H9 (cell line): ENCODE measurements at regions not wholly inside any gene's neighbourhood (a gene's known extent, or its start where the extent isn't known, plus 50 kb on each side); places are given as distances from the start of the nearest gene placed in this dataset.

Experiments
- DNase-seq: peaks from one replicate; pipeline ENCODE4 v3.0.0-alpha.2; 2017
- H2AFZ ChIP-seq: one replicate; pipeline ENCODE4 v1.6.1; 2013; ENCODE audit warnings: mild to moderate bottlenecking, low read length, control low read depth, moderate library complexity
- H2AK5ac ChIP-seq: 2 replicates; pipeline ENCODE4 v1.6.1; 2013; ENCODE audit warnings: low read length, control low read depth, mixed read lengths; ENCODE audit not compliant: insufficient read length
- H2BK120ac ChIP-seq: one replicate; pipeline ENCODE4 v1.6.1; 2013; ENCODE audit warnings: low read depth, mild to moderate bottlenecking, low read length, control low read depth, inconsistent platforms; ENCODE audit not compliant: poor library complexity, severe bottlenecking
- H2BK12ac ChIP-seq: 2 replicates; pipeline ENCODE4 v1.6.1; 2013; ENCODE audit warnings: low read length, control low read depth, mixed read lengths, low read depth; ENCODE audit not compliant: insufficient read length
- H2BK15ac ChIP-seq: 2 replicates; pipeline ENCODE4 v1.6.1; 2013; ENCODE audit warnings: low read depth, low read length, control low read depth
- H2BK20ac ChIP-seq: one replicate; pipeline ENCODE4 v1.6.1; 2013; ENCODE audit warnings: low read depth, mild to moderate bottlenecking, low read length, control low read depth, inconsistent platforms; ENCODE audit not compliant: poor library complexity, severe bottlenecking
- H2BK5ac ChIP-seq: 2 replicates; pipeline ENCODE4 v1.6.1; 2013; ENCODE audit warnings: low read length, control low read depth, mixed read lengths; ENCODE audit not compliant: insufficient read length
- H3K14ac ChIP-seq: 2 replicates; pipeline ENCODE4 v1.6.1; 2013; ENCODE audit warnings: low read length, control low read depth; ENCODE audit not compliant: insufficient read depth
- H3K18ac ChIP-seq: 2 replicates; pipeline ENCODE4 v1.6.1; 2013; ENCODE audit warnings: low read depth, mild to moderate bottlenecking, mixed read lengths, low read length, control low read depth; ENCODE audit not compliant: insufficient read length
- H3K23ac ChIP-seq: 2 replicates; pipeline ENCODE4 v1.6.1; 2013; ENCODE audit warnings: low read length, control low read depth, mixed read lengths, low read depth; ENCODE audit not compliant: insufficient read length
- H3K23me2 ChIP-seq: 2 replicates; pipeline ENCODE4 v1.6.1; 2013; ENCODE audit warnings: low read depth, mild to moderate bottlenecking, mixed read lengths, low read length, control low read depth; ENCODE audit not compliant: insufficient read length, poor library complexity, severe bottlenecking
- H3K27ac ChIP-seq: 2 replicates; pipeline ENCODE4 v1.5.1; 2013; ENCODE audit warnings: low read length, control low read depth, mixed read lengths, low read depth; ENCODE audit not compliant: insufficient read length
- H3K27me3 ChIP-seq: 2 replicates; pipeline ENCODE4 v1.6.1; 2013; ENCODE audit warnings: low read length, control low read depth, inconsistent platforms; ENCODE audit not compliant: insufficient read depth
- H3K4ac ChIP-seq: 2 replicates; pipeline ENCODE4 v1.6.1; 2013; ENCODE audit warnings: low read depth, mild to moderate bottlenecking, control low read depth, inconsistent platforms, low read length, moderate library complexity
- H3K4me1 ChIP-seq: 2 replicates; pipeline ENCODE4 v1.6.1; 2013; ENCODE audit warnings: low read length, control low read depth, inconsistent platforms; ENCODE audit not compliant: insufficient read depth
- H3K4me2 ChIP-seq: 2 replicates; pipeline ENCODE4 v1.6.1; 2013; ENCODE audit warnings: low read length, control low read depth, mixed read lengths; ENCODE audit not compliant: insufficient read length, insufficient read depth
- H3K56ac ChIP-seq: 2 replicates; pipeline ENCODE4 v1.6.1; 2013; ENCODE audit warnings: low read depth, mild to moderate bottlenecking, mixed read lengths, low read length, control low read depth; ENCODE audit not compliant: insufficient read length
- H3K79me1 ChIP-seq: 2 replicates; pipeline ENCODE4 v1.6.1; 2013; ENCODE audit warnings: low read depth, mild to moderate bottlenecking, moderate library complexity, low read length, control low read depth, inconsistent platforms; ENCODE audit not compliant: insufficient read depth, poor library complexity, severe bottlenecking
- H3K79me2 ChIP-seq: 2 replicates; pipeline ENCODE4 v1.6.1; 2013; ENCODE audit warnings: low read length, control low read depth, inconsistent platforms; ENCODE audit not compliant: insufficient read depth
- H3K9ac ChIP-seq: 2 replicates; pipeline ENCODE4 v1.6.1; 2013; ENCODE audit warnings: low read length, control low read depth, mixed read lengths; ENCODE audit not compliant: insufficient read length; ENCODE audit errors: extremely low read depth
- H3K9me3 ChIP-seq: one replicate; pipeline ENCODE4 v1.6.1; 2013; ENCODE audit warnings: low read depth, low read length, inconsistent platforms; ENCODE audit not compliant: control insufficient read depth
- H3T11ph ChIP-seq: one replicate; pipeline ENCODE4 v1.6.1; 2013; ENCODE audit warnings: mild to moderate bottlenecking, low read length, control low read depth, inconsistent platforms
- H4K20me1 ChIP-seq: one replicate; pipeline ENCODE4 v1.6.1; 2013; ENCODE audit not compliant: control insufficient read depth, insufficient read length, insufficient read depth
- H4K5ac ChIP-seq: 2 replicates; pipeline ENCODE4 v1.6.1; 2013; ENCODE audit warnings: low read depth, mild to moderate bottlenecking, mixed read lengths, low read length, control low read depth; ENCODE audit not compliant: insufficient read length
- H4K8ac ChIP-seq: replicated peaks from 2 replicates; pipeline ENCODE4 v1.6.1; 2013; ENCODE audit warnings: low read length, control low read depth, mixed read lengths, low read depth; ENCODE audit not compliant: insufficient read length
- H4K91ac ChIP-seq: 2 replicates; pipeline ENCODE4 v1.6.1; 2013; ENCODE audit warnings: low read depth, mild to moderate bottlenecking, moderate library complexity, mixed read lengths, low read length, control low read depth; ENCODE audit not compliant: insufficient read length
- H3K27ac Mint-ChIP-seq, 3 experiments: 2 replicates in 2 of 3; 3 replicates in 1 of 3; pipeline ENCODE4 v1.8.0; 2020 to 2021; ENCODE audit warnings: mixed read lengths in 3 of 3, mild to moderate bottlenecking in 1 of 3, moderate library complexity in 1 of 3
- H3K27me3 Mint-ChIP-seq: 2 replicates; pipeline ENCODE4 v1.8.0; 2021; ENCODE audit warnings: low read depth, mild to moderate bottlenecking, moderate library complexity, mixed read lengths
- H3K36me3 Mint-ChIP-seq, 3 experiments: 2 replicates in 2 of 3; 3 replicates in 1 of 3; pipeline ENCODE4 v1.8.0; 2020 to 2021; ENCODE audit warnings: low read depth in 3 of 3, mixed read lengths in 3 of 3; ENCODE audit not compliant: insufficient read depth in 1 of 3
- H3K4me1 Mint-ChIP-seq, 2 experiments: 2 replicates each; pipeline ENCODE4 v1.8.0; 2020; ENCODE audit warnings: mixed read lengths in 2 of 2
- H3K4me3 Mint-ChIP-seq, 2 experiments: 2 replicates in 1 of 2; 3 replicates in 1 of 2; pipeline ENCODE4 v1.8.0; 2020 to 2021; ENCODE audit warnings: mild to moderate bottlenecking in 2 of 2, mixed read lengths in 2 of 2, moderate library complexity in 1 of 2
- H3K9me3 Mint-ChIP-seq, 2 experiments: 2 replicates in 1 of 2; 3 replicates in 1 of 2; pipeline ENCODE4 v1.8.0; 2020; ENCODE audit warnings: mild to moderate bottlenecking in 2 of 2, mixed read lengths in 2 of 2, moderate library complexity in 1 of 2
- WGBS: extraction: QIAGEN DNeasy Blood & Tissue Kit; methylation state at CpG from one replicate; pipeline ENCODE4 v1.1.7; 2013; ENCODE audit warnings: missing lambda C conversion rate, low lambda C conversion rate, mixed read lengths; ENCODE audit not compliant: insufficient read length; ENCODE audit errors: extremely low coverage; 5-methylcytosine and 5-hydroxymethylcytosine counted together
- TF ChIP-seq, protein P1 (sequence below): fragments of 200-600 bp; sonication (generic); conservative IDR thresholded peaks from 3 replicates; pipeline ENCODE4 v1.8.0; 2021; ENCODE audit warnings: antibody characterized with exemption, mild to moderate bottlenecking

DNA sequence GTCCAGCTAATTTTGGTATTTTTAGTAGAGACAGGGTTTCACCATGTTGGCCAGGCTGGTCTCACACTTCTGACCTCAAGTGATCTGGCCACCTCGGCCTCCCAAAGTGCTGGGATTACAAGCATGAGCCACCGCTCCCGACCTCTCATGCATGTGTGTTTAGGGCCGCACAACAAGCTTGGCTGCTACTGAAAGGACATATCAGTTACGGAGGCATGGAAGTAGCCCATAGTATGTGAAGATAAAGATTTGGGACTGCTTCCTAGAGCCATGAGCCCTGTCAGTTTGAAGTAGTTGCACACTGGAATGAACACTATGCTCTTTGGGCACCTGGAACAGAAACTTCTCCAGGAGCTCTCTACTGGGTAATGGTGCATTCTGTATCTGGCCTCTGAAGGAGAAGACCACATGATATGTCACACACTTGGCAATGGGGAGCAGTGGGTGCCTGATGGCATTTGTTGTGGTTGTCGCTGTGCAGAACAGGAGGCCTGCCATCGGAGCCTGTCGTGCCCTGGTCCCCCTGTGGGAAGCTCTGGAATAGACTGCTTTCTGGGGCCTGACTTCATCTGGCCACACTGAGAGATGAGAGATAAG is 144.7 kb upstream of the KIF26B start:
- no peaks in the 10 kb centered on the region for H3K27me3 Mint-ChIP-seq
- H3K4me1 Mint-ChIP-seq, result peaks cover 3 to 4% of the 10 kb centered on the region in 2 experiments
- H3K9me3 Mint-ChIP-seq, result no peaks in the 10 kb centered on the region

More for the DNA sequence above, 144.7 kb upstream of the KIF26B start:
- no peak overlapping the region for H3K27ac ChIP-seq
- H2BK120ac ChIP-seq, result no peak overlapping the region
- no peaks in the 10 kb centered on the region; the same call in 1 of the 2 replicates for H3K79me2 ChIP-seq
- TF ChIP-seq, protein P1, sequence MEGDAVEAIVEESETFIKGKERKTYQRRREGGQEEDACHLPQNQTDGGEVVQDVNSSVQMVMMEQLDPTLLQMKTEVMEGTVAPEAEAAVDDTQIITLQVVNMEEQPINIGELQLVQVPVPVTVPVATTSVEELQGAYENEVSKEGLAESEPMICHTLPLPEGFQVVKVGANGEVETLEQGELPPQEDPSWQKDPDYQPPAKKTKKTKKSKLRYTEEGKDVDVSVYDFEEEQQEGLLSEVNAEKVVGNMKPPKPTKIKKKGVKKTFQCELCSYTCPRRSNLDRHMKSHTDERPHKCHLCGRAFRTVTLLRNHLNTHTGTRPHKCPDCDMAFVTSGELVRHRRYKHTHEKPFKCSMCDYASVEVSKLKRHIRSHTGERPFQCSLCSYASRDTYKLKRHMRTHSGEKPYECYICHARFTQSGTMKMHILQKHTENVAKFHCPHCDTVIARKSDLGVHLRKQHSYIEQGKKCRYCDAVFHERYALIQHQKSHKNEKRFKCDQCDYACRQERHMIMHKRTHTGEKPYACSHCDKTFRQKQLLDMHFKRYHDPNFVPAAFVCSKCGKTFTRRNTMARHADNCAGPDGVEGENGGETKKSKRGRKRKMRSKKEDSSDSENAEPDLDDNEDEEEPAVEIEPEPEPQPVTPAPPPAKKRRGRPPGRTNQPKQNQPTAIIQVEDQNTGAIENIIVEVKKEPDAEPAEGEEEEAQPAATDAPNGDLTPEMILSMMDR, result no peak
- no peaks in the 10 kb centered on the region for H3K27me3 ChIP-seq
- no peaks in the 10 kb centered on the region for H4K20me1 ChIP-seq
- no peak overlapping the region for H4K91ac ChIP-seq
- no peaks in the 10 kb centered on the region for H3K4me1 ChIP-seq
- no peak overlapping the region for H3T11ph ChIP-seq
- no peak overlapping the region for H2BK5ac ChIP-seq
- H4K8ac ChIP-seq, result no peak overlapping the region
- no peak overlapping the region for H3K18ac ChIP-seq
- H3K56ac ChIP-seq, result no peak overlapping the region
- H3K9me3 ChIP-seq, result no peaks in the 10 kb centered on the region
- no peak overlapping the region for H3K4me2 ChIP-seq
- no peaks in the 10 kb centered on the region for H3K23me2 ChIP-seq
- no peak overlapping the region for H3K4me3 Mint-ChIP-seq
- H3K9ac ChIP-seq, result no peak overlapping the region
- H2BK12ac ChIP-seq, result no peak overlapping the region
- no peak overlapping the region for H2AFZ ChIP-seq
- H3K36me3 Mint-ChIP-seq, result peaks cover 0 to 6% (median 5%) of the 10 kb centered on the region in 3 experiments; a peak in 4 of 7 replicates
- no peak overlapping the region for H3K27ac Mint-ChIP-seq
- no peak overlapping the region for H2AK5ac ChIP-seq
- no CpG with 5 or more reads among the region's 8 CpGs for WGBS
- no peak overlapping the region for H3K4ac ChIP-seq
- H3K14ac ChIP-seq, result no peak overlapping the region; the same call in 1 of the 2 replicates
- H2BK15ac ChIP-seq, result no peak overlapping the region
- H3K23ac ChIP-seq, result no peak overlapping the region
- H2BK20ac ChIP-seq, result no peak overlapping the region
- no peaks in the 10 kb centered on the region for H3K79me1 ChIP-seq
- no peak for DNase-seq
- no peak overlapping the region for H4K5ac ChIP-seq
